OCI-LY7 (cell line): ENCODE measurements at regions not wholly inside any gene's neighbourhood (a gene's known extent, or its start where the extent isn't known, plus 50 kb on each side); places are given as distances from the start of the nearest gene placed in this dataset.

Source experiments
- BruUV-seq: library from RNA; stranded (reverse); fragments of 400-500 nt; replicated peaks from 2 replicates; lab custom pipeline; 2021; lab: Mats Ljungman, UMichigan
- CTCF ChIA-PET: fragments of 300-600 bp; sonication (Branson Sonifier 250); formaldehyde crosslinking; loops from one replicate; lab custom pipeline; 2022; ENCODE audit warnings: antibody characterized with exemption; ENCODE audit not compliant: unreplicated experiment; lab: Charles Lee
- POLR2A ChIA-PET: fragments of 300-600 bp; sonication (Branson Sonifier 250); formaldehyde crosslinking; loops from one replicate; lab custom pipeline; 2022; ENCODE audit warnings: antibody characterized with exemption; lab: Charles Lee
- DNase-seq: peaks from one replicate; pipeline ENCODE4 v3.0.0-alpha.2; 2015; ENCODE audit warnings: low spot score
- H2AFZ ChIP-seq: fragments of 200-600 bp; sonication (generic), shearing (Covaris generic); 2 replicates; pipeline ENCODE4 v1.6.1; 2014; ENCODE audit warnings: mild to moderate bottlenecking, antibody characterized with exemption, low read length, moderate library complexity
- H3K27ac ChIP-seq: fragments of 200-600 bp; sonication (generic); 2 replicates; pipeline ENCODE4 v1.5.1; 2014; ENCODE audit warnings: mixed run types, low read depth, mild to moderate bottlenecking, moderate library complexity, low read length, inconsistent platforms; ENCODE audit not compliant: poor library complexity, severe bottlenecking
- H3K36me3 ChIP-seq: fragments of 200-600 bp; sonication (generic); 2 replicates; pipeline ENCODE4 v1.6.1; 2014; ENCODE audit warnings: mild to moderate bottlenecking, antibody characterized with exemption, low read length, moderate library complexity, mixed read lengths; ENCODE audit not compliant: insufficient read depth
- H3K4me1 ChIP-seq: fragments of 200-600 bp; sonication (generic); 2 replicates; pipeline ENCODE4 v1.5.1; 2014; ENCODE audit warnings: mild to moderate bottlenecking, low read length; ENCODE audit not compliant: insufficient read depth, poor library complexity, severe bottlenecking
- H3K4me2 ChIP-seq: fragments of 200-600 bp; sonication (generic); 2 replicates; pipeline ENCODE4 v1.6.1; 2014; ENCODE audit warnings: mild to moderate bottlenecking, low read length
- H3K4me3 ChIP-seq: fragments of 200-600 bp; sonication (generic); 2 replicates; pipeline ENCODE4 v1.5.1; 2014; ENCODE audit warnings: mild to moderate bottlenecking, low read depth, low read length; ENCODE audit not compliant: poor library complexity, severe bottlenecking
- H3K79me2 ChIP-seq: fragments of 200-600 bp; sonication (generic); 2 replicates; pipeline ENCODE4 v1.6.1; 2016; ENCODE audit warnings: low read depth, mild to moderate bottlenecking, low read length, moderate library complexity, mixed read lengths; ENCODE audit not compliant: insufficient read depth
- H3K9me2 ChIP-seq: fragments of 200-600 bp; sonication (generic); 2 replicates; pipeline ENCODE4 v1.6.1; 2016; ENCODE audit warnings: mild to moderate bottlenecking, low read length, mixed read lengths; ENCODE audit not compliant: insufficient read depth
- H3K9me3 ChIP-seq: fragments of 200-600 bp; sonication (generic); 2 replicates; pipeline ENCODE4 v1.6.1; 2014; ENCODE audit warnings: mild to moderate bottlenecking, mixed run types, low read length, mixed read lengths
- H4K20me1 ChIP-seq: fragments of 200-600 bp; sonication (generic); 2 replicates; pipeline ENCODE4 v1.6.1; 2014; ENCODE audit warnings: mild to moderate bottlenecking, antibody characterized with exemption, low read length, moderate library complexity, mixed read lengths; ENCODE audit not compliant: insufficient read depth
- EZH2phosphoT487 ChIP-seq: fragments of 200-600 bp; sonication (generic); IDR thresholded peaks from 2 replicates; pipeline ENCODE4 v1.6.1; 2018; ENCODE audit warnings: low read depth, borderline replicate concordance, mild to moderate bottlenecking, mixed run types, antibody characterized with exemption, low read length, moderate library complexity, mixed read lengths
- intact Hi-C: fragments of 100-400 bp; cut with micrococcal nuclease; formaldehyde crosslinking; loops from one replicate; pipeline ENCODE4 v1.10.0; 2022; ENCODE audit not compliant: unreplicated experiment
- TF ChIP-seq, protein P1 (sequence below): fragments of 200-600 bp; sonication (generic); conservative IDR thresholded peaks from 2 replicates; pipeline ENCODE4 v1.5.1; 2014; ENCODE audit warnings: mild to moderate bottlenecking, antibody characterized with exemption, low read length, moderate library complexity, mixed read lengths

DNA sequence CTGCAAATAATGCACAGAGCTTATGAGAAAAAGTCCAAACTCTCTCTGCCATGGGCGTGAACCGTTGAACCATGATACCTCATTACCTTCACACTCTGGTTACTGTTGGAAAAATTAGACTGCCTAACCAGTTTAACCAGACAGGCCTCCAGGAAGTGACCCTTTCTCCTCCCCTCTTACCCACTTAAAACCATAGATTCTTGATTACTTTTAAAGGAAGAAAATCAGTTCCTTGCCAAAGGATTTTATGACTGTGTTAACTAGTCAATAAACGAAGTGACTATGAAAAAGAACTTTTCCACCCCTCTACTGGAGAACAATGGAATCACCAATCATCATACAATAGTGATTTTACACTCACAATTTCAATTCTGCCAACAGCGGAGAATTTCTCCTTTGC, 254.0 kb upstream of the ATP2B1 start:
- H3K79me2 ChIP-seq = no peaks in the 10 kb centered on the region
- H3K9me3 ChIP-seq = no peaks in the 10 kb centered on the region
- no peak overlapping the region for H3K27ac ChIP-seq
- no TSS peak for BruUV-seq
- peak; percentile 32 for DNase-seq
- POLR2A ChIA-PET = interaction anchor here (0.6 to 3.0 kb wide), 6 partner anchors 8 to 97 kb away, joined by 3 to 7 read pairs (median 4); no protein-coding TSS in a partner anchor
- H3K4me3 ChIP-seq = no peak overlapping the region
- H4K20me1 ChIP-seq = no peaks in the 10 kb centered on the region
- no peaks in the 10 kb centered on the region for H3K36me3 ChIP-seq
- CTCF ChIA-PET = no interaction called here
- peaks cover 6% of the 10 kb centered on the region for H3K4me1 ChIP-seq
- no peaks in the 10 kb centered on the region for H3K9me2 ChIP-seq
- peak overlapping the region; percentile 49; the same call in 1 of the 2 replicates for H2AFZ ChIP-seq
- TF ChIP-seq EZH2phosphoT487 = no peak
- TF ChIP-seq, protein P1, sequence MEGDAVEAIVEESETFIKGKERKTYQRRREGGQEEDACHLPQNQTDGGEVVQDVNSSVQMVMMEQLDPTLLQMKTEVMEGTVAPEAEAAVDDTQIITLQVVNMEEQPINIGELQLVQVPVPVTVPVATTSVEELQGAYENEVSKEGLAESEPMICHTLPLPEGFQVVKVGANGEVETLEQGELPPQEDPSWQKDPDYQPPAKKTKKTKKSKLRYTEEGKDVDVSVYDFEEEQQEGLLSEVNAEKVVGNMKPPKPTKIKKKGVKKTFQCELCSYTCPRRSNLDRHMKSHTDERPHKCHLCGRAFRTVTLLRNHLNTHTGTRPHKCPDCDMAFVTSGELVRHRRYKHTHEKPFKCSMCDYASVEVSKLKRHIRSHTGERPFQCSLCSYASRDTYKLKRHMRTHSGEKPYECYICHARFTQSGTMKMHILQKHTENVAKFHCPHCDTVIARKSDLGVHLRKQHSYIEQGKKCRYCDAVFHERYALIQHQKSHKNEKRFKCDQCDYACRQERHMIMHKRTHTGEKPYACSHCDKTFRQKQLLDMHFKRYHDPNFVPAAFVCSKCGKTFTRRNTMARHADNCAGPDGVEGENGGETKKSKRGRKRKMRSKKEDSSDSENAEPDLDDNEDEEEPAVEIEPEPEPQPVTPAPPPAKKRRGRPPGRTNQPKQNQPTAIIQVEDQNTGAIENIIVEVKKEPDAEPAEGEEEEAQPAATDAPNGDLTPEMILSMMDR = peak; percentile 72
- H3K4me2 ChIP-seq = no peak overlapping the region
- intact Hi-C loops = no loop called here

DNA sequence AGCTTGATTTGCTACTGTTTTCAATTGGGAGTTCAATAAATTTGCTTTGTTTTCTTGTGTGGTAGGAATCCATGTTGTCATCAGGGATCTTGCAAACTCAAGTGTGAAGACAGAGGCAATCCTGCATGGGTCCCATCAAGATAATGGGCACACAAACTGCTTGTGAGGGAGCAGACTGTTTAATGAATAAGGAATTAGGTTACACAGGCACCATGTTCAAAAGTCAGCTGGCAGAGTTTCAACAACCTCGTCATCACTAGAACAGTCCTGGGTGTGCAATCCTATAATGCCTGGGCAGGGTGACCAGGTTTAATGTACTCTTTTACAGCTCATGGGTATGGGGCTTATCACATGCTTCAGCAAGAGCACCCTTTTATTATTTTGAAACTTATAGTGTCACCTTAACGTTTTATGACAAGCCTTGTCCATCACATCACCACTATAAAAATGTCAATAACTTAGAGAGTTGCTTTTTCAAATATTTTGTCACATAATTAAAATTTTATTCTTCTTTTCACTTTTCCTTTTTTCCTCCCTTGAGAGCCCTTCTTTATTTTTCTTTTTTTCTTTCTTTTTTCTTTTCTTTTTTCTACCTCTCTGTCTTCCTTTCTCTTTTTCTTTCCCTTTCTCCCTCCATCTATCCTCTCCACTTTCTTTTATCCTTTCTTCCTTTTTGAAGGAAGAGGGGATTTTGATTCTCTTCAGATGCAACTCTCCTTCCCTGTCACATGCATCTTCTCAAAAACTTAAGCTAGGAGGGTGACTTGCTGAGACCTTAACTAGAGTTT, 252.2 kb upstream of the ATP2B1 start:
- Histone ChIP-seq H3K9me2 (no peaks in the 10 kb centered on the region), H3K4me2 (no peak overlapping the region), H3K79me2 (no peaks in the 10 kb centered on the region), H3K9me3 (no peaks in the 10 kb centered on the region), H3K27ac (no peak overlapping the region), H4K20me1 (no peaks in the 10 kb centered on the region), H3K36me3 (no peaks in the 10 kb centered on the region), H3K4me1 (peaks cover 6% of the 10 kb centered on the region), H2AFZ (peak overlapping the region; percentile 61), H3K4me3 (no peak overlapping the region)
- intact Hi-C loops = no loop called here
- BruUV-seq = no TSS peak
- DNase-seq = no peak
- POLR2A ChIA-PET = interaction anchor here (0.5 to 3.0 kb wide), 7 partner anchors 10 to 292 kb away, joined by 3 to 7 read pairs (median 4); no protein-coding TSS in a partner anchor
- CTCF ChIA-PET = no interaction called here
- TF ChIP-seq EZH2phosphoT487 = no peak
- TF ChIP-seq, protein P1 = no peak

DNA sequence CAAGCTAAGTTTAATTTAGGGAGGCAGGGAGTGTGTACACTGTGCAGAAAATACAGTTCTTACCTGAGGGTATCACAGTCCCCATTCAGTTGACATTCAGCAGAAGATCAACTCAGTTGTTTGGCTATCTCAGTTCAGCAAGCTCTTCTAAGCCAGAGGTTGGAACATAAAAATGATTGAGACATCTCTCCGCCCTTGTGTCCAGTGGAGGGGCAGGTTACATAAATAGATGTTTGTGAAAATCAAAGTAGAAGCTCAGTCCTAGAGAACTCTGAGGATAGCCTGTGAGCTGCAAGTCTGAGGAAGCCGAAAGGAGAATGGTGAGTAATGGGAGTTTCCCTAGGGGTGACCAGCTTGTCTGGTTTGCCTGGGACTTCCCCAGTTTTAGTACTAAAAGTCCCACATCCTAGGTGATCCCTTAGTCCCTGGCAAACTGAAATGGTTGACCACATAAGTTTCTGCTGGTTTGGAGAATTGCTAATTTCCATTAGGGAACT, 251.4 kb upstream of the ATP2B1 start:
- no peak for DNase-seq
- Histone ChIP-seq H3K9me2 (no peaks in the 10 kb centered on the region), H3K27ac (no peak overlapping the region), H3K9me3 (no peaks in the 10 kb centered on the region), H3K4me2 (no peak overlapping the region), H4K20me1 (no peaks in the 10 kb centered on the region), H3K36me3 (no peaks in the 10 kb centered on the region), H3K4me3 (no peak overlapping the region), H2AFZ (peak overlapping the region; percentile 61), H3K4me1 (peaks cover 6% of the 10 kb centered on the region), H3K79me2 (no peaks in the 10 kb centered on the region)
- ChIA-PET CTCF (no interaction called here), POLR2A (interaction anchor here (0.6 to 3.0 kb wide), 7 partner anchors 9 to 291 kb away, joined by 3 to 7 read pairs (median 4); no protein-coding TSS in a partner anchor)
- BruUV-seq = no TSS peak
- TF ChIP-seq, protein P1 = no peak
- no peak for TF ChIP-seq EZH2phosphoT487
- intact Hi-C loops = no loop called here
